MM.1S (cell line): ENCODE measurements at regions not wholly inside any gene's neighbourhood (a gene's known extent, or its start where the extent isn't known, plus 50 kb on each side); places are given as distances from the start of the nearest gene placed in this dataset.
"Not testable (repeated sequence)": the region's sequence is repeated elsewhere in the genome, so short reads cannot be mapped to it uniquely, and the experiment has no call there.

Experiments
- DNase-seq: peaks from one replicate; pipeline ENCODE4 v3.0.0-alpha.2; 2015
- H2AFZ ChIP-seq: fragments of 300-600 bp; sonication (generic); 2 replicates; pipeline ENCODE4 v1.6.0; 2016; ENCODE audit warnings: antibody characterized with exemption, low read length
- H3F3A ChIP-seq: fragments of 300-600 bp; sonication (generic); 2 replicates; pipeline ENCODE4 v1.6.1; 2016; ENCODE audit warnings: mild to moderate bottlenecking, antibody characterized with exemption, low read length, moderate library complexity, mixed read lengths; ENCODE audit not compliant: insufficient read depth
- H3K27ac ChIP-seq: fragments of 300-600 bp; sonication (generic); 2 replicates; pipeline ENCODE4 v1.5.1; 2016; ENCODE audit warnings: mild to moderate bottlenecking, low read length
- H3K27me3 ChIP-seq: fragments of 300-600 bp; sonication (generic); replicated peaks from 2 replicates; pipeline ENCODE4 v1.6.0; 2016; ENCODE audit warnings: low read length; ENCODE audit not compliant: insufficient read depth
- H3K36me3 ChIP-seq: fragments of 300-600 bp; sonication (generic); replicated peaks from 2 replicates; pipeline ENCODE4 v1.6.1; 2016; ENCODE audit warnings: mild to moderate bottlenecking, low read length, mixed read lengths; ENCODE audit not compliant: insufficient read depth
- H3K4me1 ChIP-seq: fragments of 300-600 bp; sonication (generic); 2 replicates; pipeline ENCODE4 v1.6.1; 2016; ENCODE audit warnings: low read length, mixed read lengths
- H3K4me2 ChIP-seq: fragments of 300-600 bp; sonication (generic); 2 replicates; pipeline ENCODE4 v1.6.0; 2016; ENCODE audit warnings: low read depth, low read length
- H3K4me3 ChIP-seq: fragments of 300-600 bp; sonication (generic); 2 replicates; pipeline ENCODE4 v1.5.1; 2016; ENCODE audit warnings: low read length, mixed read lengths
- H3K79me2 ChIP-seq: fragments of 300-600 bp; sonication (generic); 2 replicates; pipeline ENCODE4 v1.6.1; 2016; ENCODE audit warnings: mixed run types, low read length, mixed read lengths
- H3K9ac ChIP-seq: fragments of 300-600 bp; sonication (generic); 2 replicates; pipeline ENCODE4 v1.6.1; 2016; ENCODE audit warnings: low read length, mixed read lengths
- H3K9me2 ChIP-seq: fragments of 300-600 bp; sonication (generic); replicated peaks from 2 replicates; pipeline ENCODE4 v1.6.1; 2016; ENCODE audit warnings: mild to moderate bottlenecking, low read length, mixed read lengths; ENCODE audit not compliant: insufficient read depth
- H3K9me3 ChIP-seq: fragments of 300-600 bp; sonication (generic); replicated peaks from 2 replicates; pipeline ENCODE4 v1.6.1; 2016; ENCODE audit warnings: mild to moderate bottlenecking, low read length, mixed read lengths; ENCODE audit not compliant: insufficient read depth
- H4K20me1 ChIP-seq: fragments of 300-600 bp; sonication (generic); 2 replicates; pipeline ENCODE4 v1.6.1; 2016; ENCODE audit warnings: mild to moderate bottlenecking, low read length, moderate library complexity, mixed read lengths; ENCODE audit not compliant: insufficient read depth
- EZH2 ChIP-seq: fragments of 300-600 bp; sonication (generic); optimal IDR thresholded peaks from 2 replicates; pipeline ENCODE3; 2017; ENCODE audit warnings: low read depth, mild to moderate bottlenecking, antibody characterized with exemption, low read length, mixed read lengths
- EZH2phosphoT487 ChIP-seq: fragments of 300-600 bp; sonication (generic); IDR thresholded peaks from 2 replicates; pipeline ENCODE4 v1.6.1; 2018; ENCODE audit warnings: antibody characterized with exemption, low read length
- TF ChIP-seq, protein P1 (sequence below): fragments of 300-600 bp; sonication (generic); IDR thresholded peaks from 2 replicates; pipeline ENCODE4 v1.5.1; 2016; ENCODE audit warnings: antibody characterized with exemption, low read length, mixed read lengths

DNA sequence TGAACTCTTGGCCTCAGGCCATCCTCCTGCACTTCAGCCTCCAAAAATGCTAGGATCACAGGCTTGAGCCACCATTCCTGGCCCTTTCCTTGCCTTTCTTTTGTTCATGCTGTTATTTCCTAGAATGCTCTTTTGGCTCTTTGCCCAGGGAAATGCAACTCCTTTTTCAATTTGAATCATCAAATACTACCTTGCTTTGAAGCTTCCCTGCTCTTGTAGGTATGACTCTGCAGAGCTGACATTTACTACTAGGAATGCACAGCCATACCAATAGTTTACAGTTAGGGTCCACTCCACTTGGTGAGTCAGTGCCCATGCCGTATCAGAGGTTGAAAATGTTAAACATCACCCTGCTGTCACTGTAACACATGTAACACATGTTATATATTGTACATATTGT, 107.0 kb upstream of the CRY1 start:
- Histone ChIP-seq H3K4me2 (no peak overlapping the region), H3K4me1 (no peaks in the 10 kb centered on the region), H3K27ac (no peak overlapping the region), H3K4me3 (no peak overlapping the region), H3K36me3 (no peaks in the 10 kb centered on the region), H3F3A (no peaks in the 10 kb centered on the region), H2AFZ (no peak overlapping the region), H4K20me1 (no peaks in the 10 kb centered on the region), H3K9me3 (no peaks in the 10 kb centered on the region), H3K79me2 (no peaks in the 10 kb centered on the region), H3K27me3 (no peaks in the 10 kb centered on the region), H3K9me2 (no peaks in the 10 kb centered on the region), H3K9ac (no peak overlapping the region)
- no peak for TF ChIP-seq EZH2phosphoT487
- TF ChIP-seq EZH2 = no peak
- DNase-seq = no peak

DNA sequence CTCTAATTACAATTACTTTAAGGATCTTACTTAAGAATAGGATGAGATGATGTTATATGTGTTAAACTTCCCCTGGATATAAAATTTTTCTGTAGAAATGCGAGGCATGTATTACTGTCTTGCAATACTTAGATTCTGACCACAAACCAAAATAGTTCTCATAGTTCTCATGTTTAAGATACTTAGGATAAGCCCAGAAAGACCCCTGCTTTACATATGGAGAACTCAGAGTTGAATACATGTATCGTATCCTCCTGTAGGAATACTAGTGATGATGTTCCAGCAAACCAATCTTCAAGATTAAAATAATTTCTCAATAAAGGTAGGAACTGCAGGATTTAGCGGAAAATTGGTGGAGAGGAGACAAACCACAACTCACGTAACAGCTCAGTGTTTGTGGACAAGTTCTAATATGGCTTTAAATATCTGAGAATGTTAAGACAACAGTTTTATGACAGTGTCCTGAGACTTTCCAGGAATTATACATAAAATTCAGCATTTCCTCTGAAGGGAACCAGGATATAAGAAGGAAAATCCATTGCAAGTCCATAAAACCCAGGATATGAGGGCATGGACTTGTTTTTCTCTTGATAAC, 114.7 kb upstream of the CRY1 start:
- Histone ChIP-seq H3K4me3 (no peak overlapping the region), H3K4me1 (no peaks in the 10 kb centered on the region), H3K9me3 (no peaks in the 10 kb centered on the region), H3K27me3 (no peaks in the 10 kb centered on the region), H3K79me2 (no peaks in the 10 kb centered on the region), H3K36me3 (no peaks in the 10 kb centered on the region), H3K9me2 (no peaks in the 10 kb centered on the region), H3K27ac (no peak overlapping the region), H3K4me2 (no peak overlapping the region), H2AFZ (no peak overlapping the region), H3F3A (no peaks in the 10 kb centered on the region), H4K20me1 (no peaks in the 10 kb centered on the region), H3K9ac (no peak overlapping the region)
- TF ChIP-seq, protein P1, sequence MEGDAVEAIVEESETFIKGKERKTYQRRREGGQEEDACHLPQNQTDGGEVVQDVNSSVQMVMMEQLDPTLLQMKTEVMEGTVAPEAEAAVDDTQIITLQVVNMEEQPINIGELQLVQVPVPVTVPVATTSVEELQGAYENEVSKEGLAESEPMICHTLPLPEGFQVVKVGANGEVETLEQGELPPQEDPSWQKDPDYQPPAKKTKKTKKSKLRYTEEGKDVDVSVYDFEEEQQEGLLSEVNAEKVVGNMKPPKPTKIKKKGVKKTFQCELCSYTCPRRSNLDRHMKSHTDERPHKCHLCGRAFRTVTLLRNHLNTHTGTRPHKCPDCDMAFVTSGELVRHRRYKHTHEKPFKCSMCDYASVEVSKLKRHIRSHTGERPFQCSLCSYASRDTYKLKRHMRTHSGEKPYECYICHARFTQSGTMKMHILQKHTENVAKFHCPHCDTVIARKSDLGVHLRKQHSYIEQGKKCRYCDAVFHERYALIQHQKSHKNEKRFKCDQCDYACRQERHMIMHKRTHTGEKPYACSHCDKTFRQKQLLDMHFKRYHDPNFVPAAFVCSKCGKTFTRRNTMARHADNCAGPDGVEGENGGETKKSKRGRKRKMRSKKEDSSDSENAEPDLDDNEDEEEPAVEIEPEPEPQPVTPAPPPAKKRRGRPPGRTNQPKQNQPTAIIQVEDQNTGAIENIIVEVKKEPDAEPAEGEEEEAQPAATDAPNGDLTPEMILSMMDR = no peak
- TF ChIP-seq EZH2 = no peak
- no peak for TF ChIP-seq EZH2phosphoT487
- DNase-seq = no peak

DNA sequence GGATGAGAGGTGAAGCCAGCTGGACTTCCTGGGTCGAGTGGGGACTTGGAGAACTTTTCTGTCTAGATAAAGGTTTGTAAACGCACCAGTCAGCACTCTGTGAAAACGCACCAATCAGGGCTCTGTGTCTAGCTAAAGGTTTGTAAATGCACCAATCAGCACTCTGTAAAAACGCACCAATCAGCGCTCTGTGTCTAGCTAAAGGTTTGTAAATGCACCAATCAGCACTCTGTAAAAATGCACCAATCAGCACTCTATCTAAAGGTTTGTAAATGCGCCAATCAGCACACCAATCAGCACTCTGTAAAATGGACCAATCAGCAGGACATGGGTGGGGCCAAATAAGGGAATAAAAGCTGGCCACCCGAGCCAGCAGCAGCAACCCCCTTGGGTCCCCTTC, 116.4 kb upstream of the CRY1 start:
- not testable (repeated sequence) for H4K20me1 ChIP-seq, H3K79me2 ChIP-seq, H3K4me1 ChIP-seq, H3F3A ChIP-seq, H3K27me3 ChIP-seq, H3K4me3 ChIP-seq, H2AFZ ChIP-seq, H3K4me2 ChIP-seq, H3K9me2 ChIP-seq, H3K9ac ChIP-seq, H3K27ac ChIP-seq, H3K36me3 ChIP-seq, DNase-seq, H3K9me3 ChIP-seq

DNA sequence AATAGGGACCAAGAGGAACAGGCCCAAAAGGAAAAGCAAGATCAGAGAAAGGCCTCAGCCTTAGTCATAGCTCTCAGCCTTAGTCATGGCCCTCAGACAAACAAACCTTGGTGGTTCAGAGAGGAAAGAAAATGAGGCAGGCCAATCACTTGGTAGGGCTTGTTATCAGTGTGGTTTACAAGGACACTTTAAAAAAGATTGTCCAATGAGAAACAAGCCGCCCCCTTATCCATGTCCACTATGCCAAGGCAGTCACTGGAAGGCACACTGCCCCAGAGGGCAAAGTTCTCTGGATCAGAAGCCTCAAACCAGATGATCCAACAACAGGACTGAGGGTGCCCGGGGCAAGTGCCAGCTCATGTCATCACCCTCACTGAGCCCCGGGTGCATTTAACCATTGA, 121.0 kb upstream of the CRY1 start:
- H3K4me2 ChIP-seq, DNase-seq, H3K4me3 ChIP-seq, H3F3A ChIP-seq, H3K27me3 ChIP-seq, H3K9ac ChIP-seq, H3K27ac ChIP-seq, H3K9me2 ChIP-seq, H2AFZ ChIP-seq, H4K20me1 ChIP-seq, H3K9me3 ChIP-seq, H3K36me3 ChIP-seq, H3K79me2 ChIP-seq, H3K4me1 ChIP-seq: not testable (repeated sequence)

DNA sequence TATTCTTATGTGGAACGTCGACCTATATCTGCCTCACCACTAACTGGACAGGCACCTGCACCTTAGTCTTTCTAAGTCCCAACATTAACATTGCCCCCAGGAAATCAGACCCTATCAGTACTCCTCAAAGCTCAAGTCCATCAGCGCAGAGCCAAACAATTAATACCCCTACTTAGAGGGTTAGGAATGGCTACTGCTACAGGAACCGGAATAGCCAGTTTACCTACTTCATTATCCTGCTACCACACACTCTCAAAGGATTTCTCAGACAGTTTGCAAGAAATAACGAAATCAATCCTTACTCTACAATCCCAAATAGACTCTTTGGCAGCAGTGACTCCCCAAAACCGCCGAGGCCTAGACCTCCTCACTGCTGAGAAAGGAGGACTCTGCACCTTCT, 123.1 kb upstream of the CRY1 start:
- H3K4me3 ChIP-seq, DNase-seq, H3K9ac ChIP-seq: not testable (repeated sequence)

More for the DNA sequence above, 123.1 kb upstream of the CRY1 start:
- not testable (repeated sequence) for H3K27ac ChIP-seq, H3K36me3 ChIP-seq, H2AFZ ChIP-seq, H3K9me3 ChIP-seq, H3K79me2 ChIP-seq, H4K20me1 ChIP-seq, H3K27me3 ChIP-seq, H3K4me2 ChIP-seq, H3K4me1 ChIP-seq, H3F3A ChIP-seq, H3K9me2 ChIP-seq
